Endodermal cell (in vitro differentiated cells): ENCODE measurements at regions not wholly inside any gene's neighbourhood (a gene's known extent, or its start where the extent isn't known, plus 50 kb on each side); places are given as distances from the start of the nearest gene placed in this dataset.

Experiments
- DNase-seq: peaks from one replicate; pipeline ENCODE4 v3.0.0-alpha.2; 2017
- H3K27ac ChIP-seq: 2 replicates; pipeline ENCODE4 v1.5.1; 2013; ENCODE audit warnings: mild to moderate bottlenecking, low read depth, low read length, moderate library complexity
- H3K27me3 ChIP-seq: 2 replicates; pipeline ENCODE4 v1.6.1; 2013; ENCODE audit warnings: mild to moderate bottlenecking, low read length, moderate library complexity; ENCODE audit not compliant: insufficient read depth, control insufficient read depth, poor library complexity, severe bottlenecking
- H3K36me3 ChIP-seq: 2 replicates; pipeline ENCODE4 v1.7.0; 2013; ENCODE audit warnings: mild to moderate bottlenecking, low read length, moderate library complexity; ENCODE audit not compliant: control insufficient read depth, insufficient read depth
- H3K4me1 ChIP-seq: one replicate; pipeline ENCODE4 v1.7.0; 2013; ENCODE audit warnings: low read length; ENCODE audit not compliant: control insufficient read depth, insufficient read depth
- H3K4me3 ChIP-seq: 2 replicates; pipeline ENCODE4 v1.5.1; 2013; ENCODE audit warnings: mild to moderate bottlenecking, low read length, moderate library complexity
- H3K9ac ChIP-seq: 2 replicates; pipeline ENCODE4 v1.6.1; 2013; ENCODE audit warnings: mild to moderate bottlenecking, low read length, moderate library complexity; ENCODE audit not compliant: poor library complexity, severe bottlenecking; ENCODE audit errors: extremely low read depth
- H3K9me3 ChIP-seq: 2 replicates; pipeline ENCODE4 v1.6.1; 2013; ENCODE audit warnings: mild to moderate bottlenecking, low read length, moderate library complexity; ENCODE audit not compliant: control insufficient read depth
- H3K27ac Mint-ChIP-seq: 2 replicates; pipeline ENCODE4 v1.8.0; 2020; ENCODE audit warnings: mixed read lengths
- H3K27me3 Mint-ChIP-seq: 2 replicates; pipeline ENCODE4 v1.8.0; 2021; ENCODE audit warnings: mild to moderate bottlenecking, mixed read lengths; ENCODE audit not compliant: insufficient read depth
- H3K36me3 Mint-ChIP-seq: 2 replicates; pipeline ENCODE4 v1.8.0; 2020; ENCODE audit warnings: low read depth, mixed read lengths
- H3K4me1 Mint-ChIP-seq: 2 replicates; pipeline ENCODE4 v1.8.0; 2020; ENCODE audit warnings: mixed read lengths
- H3K4me3 Mint-ChIP-seq: 2 replicates; pipeline ENCODE4 v1.8.0; 2020; ENCODE audit warnings: mild to moderate bottlenecking, moderate library complexity, mixed read lengths
- H3K9me3 Mint-ChIP-seq: 2 replicates; pipeline ENCODE4 v1.8.0; 2020; ENCODE audit warnings: mild to moderate bottlenecking, mixed read lengths
- CTCF ChIP-seq: fragments of 200-600 bp; sonication (generic); conservative IDR thresholded peaks from 2 replicates; pipeline ENCODE4 v1.5.0; 2021; ENCODE audit warnings: antibody characterized with exemption, mild to moderate bottlenecking
- WGBS, 2 experiments: methylation state at CpG; one replicate each; pipeline versions ENCODE4 v1.1.5 to v1.1.7; 2013; ENCODE audit warnings: missing lambda C conversion rate in 2 of 2, mixed read lengths in 1 of 2; ENCODE audit not compliant: insufficient coverage in 1 of 2, insufficient read length in 1 of 2; 5-methylcytosine and 5-hydroxymethylcytosine counted together

- TF ChIP-seq CTCF, result no peak
- H3K4me3 ChIP-seq, result no peak overlapping the region
- H3K4me3 Mint-ChIP-seq, result no peak overlapping the region
- no peaks in the 10 kb centered on the region for H3K36me3 Mint-ChIP-seq
- no peaks in the 10 kb centered on the region for H3K36me3 ChIP-seq
- no peaks in the 10 kb centered on the region for H3K4me1 Mint-ChIP-seq
- H3K27me3 ChIP-seq, result no peaks in the 10 kb centered on the region
- no peak overlapping the region for H3K27ac ChIP-seq
- WGBS, 2 experiments, result 82% methylated on average over 2 of the region's 2 CpGs; no CpG with 5 or more reads in 1 of the 2 experiments
- peaks cover 58% of the 10 kb centered on the region for H3K9me3 Mint-ChIP-seq
- H3K9ac ChIP-seq, result no peak overlapping the region
- H3K27ac Mint-ChIP-seq, result no peak overlapping the region
- no peaks in the 10 kb centered on the region for H3K4me1 ChIP-seq
- H3K27me3 Mint-ChIP-seq, result no peaks in the 10 kb centered on the region
- no peaks in the 10 kb centered on the region for H3K9me3 ChIP-seq
- no peak for DNase-seq
Measured at GRCh38 chrX:9253211-9253610, 211.6 kb upstream of the TBL1X start.

GRCh38 chrX:9257718-9258420 is 207.0 kb upstream of the TBL1X start:
- DNase-seq, result no peak
- no peaks in the 10 kb centered on the region for H3K27me3 ChIP-seq
- TF ChIP-seq CTCF, result no peak
- H3K4me3 Mint-ChIP-seq, result no peak overlapping the region
- no peaks in the 10 kb centered on the region for H3K27me3 Mint-ChIP-seq
- no peak overlapping the region for H3K4me3 ChIP-seq
- no peak overlapping the region for H3K27ac Mint-ChIP-seq
- 92% methylated on average over 6 of the region's 6 CpGs; no CpG with 5 or more reads in 1 of the 2 experiments for WGBS, 2 experiments
- no peaks in the 10 kb centered on the region for H3K9me3 ChIP-seq
- peaks cover 64% of the 10 kb centered on the region for H3K9me3 Mint-ChIP-seq
- H3K27ac ChIP-seq, result no peak overlapping the region
- no peak overlapping the region for H3K9ac ChIP-seq
- H3K4me1 ChIP-seq, result no peaks in the 10 kb centered on the region
- no peaks in the 10 kb centered on the region for H3K4me1 Mint-ChIP-seq
- no peaks in the 10 kb centered on the region for H3K36me3 Mint-ChIP-seq
- no peaks in the 10 kb centered on the region for H3K36me3 ChIP-seq

GRCh38 chrX:9258421-9259104 is 206.3 kb upstream of the TBL1X start:
- TF ChIP-seq CTCF, result no peak
- no peak overlapping the region for H3K27ac Mint-ChIP-seq
- no peak overlapping the region for H3K9ac ChIP-seq
- H3K36me3 ChIP-seq, result no peaks in the 10 kb centered on the region
- no peak overlapping the region for H3K4me3 Mint-ChIP-seq
- H3K36me3 Mint-ChIP-seq, result no peaks in the 10 kb centered on the region
- 73% methylated on average over 1 of the region's 3 CpGs; no CpG with 5 or more reads in 1 of the 2 experiments for WGBS, 2 experiments
- peaks cover 64% of the 10 kb centered on the region for H3K9me3 Mint-ChIP-seq
- no peak overlapping the region for H3K27ac ChIP-seq
- H3K27me3 ChIP-seq, result no peaks in the 10 kb centered on the region
- H3K27me3 Mint-ChIP-seq, result no peaks in the 10 kb centered on the region
- DNase-seq, result no peak
- H3K4me3 ChIP-seq, result no peak overlapping the region
- H3K9me3 ChIP-seq, result no peaks in the 10 kb centered on the region
- no peaks in the 10 kb centered on the region for H3K4me1 ChIP-seq
- H3K4me1 Mint-ChIP-seq, result no peaks in the 10 kb centered on the region
